GM21526 (cell line): ENCODE measurements at regions not wholly inside any gene's neighbourhood (a gene's known extent, or its start where the extent isn't known, plus 50 kb on each side); places are given as distances from the start of the nearest gene placed in this dataset.

ENCODE experiments used
- ATAC-seq: cut with Tn5 transposase; IDR thresholded peaks from one replicate; pipeline ENCODE4 v1.9.1; 2021; ENCODE audit warnings: moderate library complexity; ENCODE audit not compliant: unreplicated experiment, low FRiP score

DNA sequence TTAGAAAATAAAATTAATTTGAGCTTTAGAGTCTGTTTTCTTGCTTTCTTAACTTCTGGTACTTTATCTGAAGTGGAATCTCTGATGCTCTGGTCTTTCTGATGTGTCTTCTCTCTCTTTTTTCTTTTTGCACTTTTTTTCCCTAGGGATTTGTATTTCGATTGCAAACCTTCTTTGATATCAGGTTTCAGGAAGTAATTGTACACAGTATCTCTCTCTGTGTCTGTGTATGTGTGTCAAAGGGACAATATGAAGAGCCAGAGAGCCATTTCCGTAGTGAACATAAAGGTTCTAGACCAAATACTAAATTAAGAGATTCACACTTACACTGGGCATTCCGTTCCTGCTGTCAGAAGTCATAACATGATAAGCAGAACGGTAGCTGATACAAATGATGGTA lies 325.0 kb downstream of the PCDH7 start:
- ATAC-seq, result no peak

DNA sequence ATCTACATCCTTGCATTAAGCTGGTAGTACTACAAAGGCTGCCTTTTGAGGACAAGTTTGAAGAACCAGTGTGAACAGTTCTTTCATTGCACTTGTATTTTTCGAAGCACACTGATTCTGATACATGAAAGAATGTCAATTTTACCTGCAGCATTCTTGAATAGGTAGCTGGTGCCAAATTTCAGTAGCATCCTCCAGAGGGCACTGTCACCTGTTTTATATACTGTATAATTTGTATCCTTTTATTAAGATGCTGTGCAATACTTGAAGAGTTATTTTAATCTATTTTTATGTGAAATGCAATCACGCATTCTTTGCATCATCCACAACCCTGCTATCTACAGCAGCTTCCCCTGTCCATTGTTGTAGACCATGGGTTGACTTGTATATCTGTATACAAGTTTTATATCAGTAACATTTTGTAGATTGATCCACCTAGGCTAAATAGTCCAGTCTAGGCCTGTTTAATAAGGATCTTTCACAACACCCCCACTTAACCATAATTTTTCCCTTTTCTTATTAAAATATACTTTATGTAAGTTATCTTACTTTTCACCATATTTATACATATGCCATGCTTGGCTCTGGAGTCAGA lies 325.7 kb downstream of the PCDH7 start:
- no peak for ATAC-seq

GRCh38 chr4:31051151-31051550 lies 331.0 kb downstream of the PCDH7 start:
- no peak for ATAC-seq

- no peak for ATAC-seq
These were observed 331.4 kb downstream of the PCDH7 start for GRCh38 chr4:31051565-31051964.

GRCh38 chr4:31052519-31052918 lies 332.4 kb downstream of the PCDH7 start:
- no peak for ATAC-seq

DNA sequence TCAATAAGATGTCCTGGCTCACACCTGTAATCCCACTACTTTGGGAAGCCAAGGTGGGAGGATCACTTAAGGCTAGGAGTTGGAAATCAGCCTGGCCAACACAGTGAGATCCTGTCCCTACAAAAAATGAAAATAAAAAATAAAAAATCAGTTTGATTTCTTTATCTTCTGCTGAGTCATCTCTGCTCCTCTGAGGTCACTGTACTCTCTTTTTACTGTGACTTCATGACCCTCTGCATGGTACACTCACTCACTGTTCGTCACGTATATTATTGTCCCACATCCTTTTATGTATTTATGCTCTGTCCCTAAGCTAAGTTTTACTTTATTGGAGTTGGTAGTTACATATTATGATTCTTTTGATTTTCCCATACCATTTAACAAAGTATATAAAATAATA lies 333.3 kb downstream of the PCDH7 start:
- no peak for ATAC-seq

DNA sequence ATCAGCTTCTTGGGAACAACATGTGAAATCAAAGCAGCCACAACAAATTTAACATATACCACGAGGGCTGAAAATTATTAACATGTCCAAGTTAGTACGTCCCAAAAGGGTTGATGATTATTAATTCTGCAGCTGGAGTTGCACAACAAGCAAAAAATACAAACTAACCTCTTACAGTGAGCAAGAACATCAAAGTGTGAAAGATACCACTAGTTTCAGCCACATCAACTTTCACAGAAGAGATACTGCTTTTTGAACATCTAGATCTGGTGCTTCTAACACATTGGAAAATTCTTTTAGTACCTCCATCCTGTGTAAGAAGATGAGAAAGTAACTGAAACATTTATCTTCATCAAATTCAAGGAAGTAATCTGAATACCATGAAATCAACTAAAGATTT lies 334.1 kb downstream of the PCDH7 start:
- ATAC-seq, result no peak

DNA sequence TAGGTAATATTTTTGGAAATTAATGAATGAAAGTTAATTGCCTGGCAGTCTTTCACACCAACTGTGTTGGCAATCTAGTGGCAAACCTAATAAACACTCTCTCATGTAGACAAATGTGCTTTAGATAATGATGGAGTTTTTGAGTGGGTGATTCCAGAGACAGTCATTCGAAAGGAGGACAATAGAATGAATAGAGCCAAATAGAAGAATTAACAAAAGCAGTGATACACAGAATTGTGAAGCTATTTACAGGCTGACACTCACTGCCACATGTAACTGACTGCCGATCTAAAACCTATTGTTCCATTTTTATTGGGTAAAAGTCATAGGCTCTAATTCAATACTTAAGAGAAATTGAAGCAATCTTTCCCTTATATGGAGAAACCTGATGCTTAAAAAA lies 338.5 kb downstream of the PCDH7 start:
- no peak for ATAC-seq

GRCh38 chr4:31059753-31060522 lies 339.8 kb downstream of the PCDH7 start:
- no peak for ATAC-seq

GRCh38 chr4:31065086-31065485 lies 344.9 kb downstream of the PCDH7 start:
- no peak for ATAC-seq

DNA sequence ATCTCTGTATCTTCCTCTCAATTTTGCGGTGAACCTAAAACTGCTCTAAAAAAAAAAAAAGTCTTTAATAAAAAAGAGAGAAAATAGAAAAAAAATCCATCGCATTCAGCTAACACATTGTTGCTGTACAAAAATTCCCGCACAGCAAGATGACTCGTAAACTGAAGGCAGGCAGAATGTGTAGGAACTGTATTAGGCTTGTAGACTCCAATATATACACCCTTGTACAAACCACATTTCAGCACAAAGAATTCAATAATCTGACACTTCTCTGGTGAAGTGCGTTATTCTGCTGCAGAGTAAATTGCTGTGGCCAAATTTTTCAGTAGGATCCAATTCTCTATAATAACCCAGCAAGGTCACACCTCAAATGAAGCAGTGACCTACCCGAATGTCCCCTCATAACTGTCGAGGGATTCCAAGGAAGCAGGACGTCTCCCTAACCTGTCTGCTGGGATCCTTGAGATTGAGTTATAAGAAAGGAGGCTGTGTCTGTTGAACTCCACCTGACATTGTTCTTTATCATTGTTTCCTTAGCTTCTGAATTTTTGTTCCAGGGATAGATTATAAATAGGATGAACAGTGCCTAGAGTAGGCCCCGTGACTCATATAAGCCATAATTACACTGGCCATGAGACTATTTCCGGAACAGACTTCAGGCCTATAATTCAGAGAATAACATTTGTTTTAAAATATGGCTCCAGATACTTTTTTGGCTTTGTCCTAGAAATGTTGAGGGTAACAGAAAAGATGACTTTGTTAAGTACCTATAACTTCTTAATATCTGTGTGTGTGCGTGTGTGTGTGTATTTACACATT lies 348.3 kb downstream of the PCDH7 start:
- ATAC-seq, result no peak

GRCh38 chr4:31069151-31069550 lies 349.0 kb downstream of the PCDH7 start:
- ATAC-seq, result no peak

GRCh38 chr4:31071508-31072486 lies 351.6 kb downstream of the PCDH7 start:
- ATAC-seq, result no peak

- ATAC-seq, result no peak
These were observed 355.8 kb downstream of the PCDH7 start for GRCh38 chr4:31075969-31076368.

DNA sequence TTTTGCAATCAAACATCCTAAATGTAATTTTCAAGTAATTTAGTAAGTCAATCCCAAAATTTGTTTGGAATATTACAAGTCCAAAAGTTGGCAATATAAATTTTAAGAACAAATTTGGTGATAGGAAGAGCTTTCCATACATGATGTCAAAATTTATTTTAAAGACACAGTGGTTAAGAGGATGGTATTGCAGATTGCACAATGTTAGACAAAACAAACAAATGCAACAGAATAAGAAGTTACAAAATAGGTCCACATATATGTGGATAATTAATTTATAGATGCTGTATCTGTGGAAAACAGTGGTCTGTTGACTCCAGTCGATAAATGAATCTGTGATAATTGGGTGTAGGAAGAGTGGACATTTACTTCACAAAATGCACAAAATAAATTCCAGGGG lies 358.5 kb downstream of the PCDH7 start:
- ATAC-seq, result no peak

DNA sequence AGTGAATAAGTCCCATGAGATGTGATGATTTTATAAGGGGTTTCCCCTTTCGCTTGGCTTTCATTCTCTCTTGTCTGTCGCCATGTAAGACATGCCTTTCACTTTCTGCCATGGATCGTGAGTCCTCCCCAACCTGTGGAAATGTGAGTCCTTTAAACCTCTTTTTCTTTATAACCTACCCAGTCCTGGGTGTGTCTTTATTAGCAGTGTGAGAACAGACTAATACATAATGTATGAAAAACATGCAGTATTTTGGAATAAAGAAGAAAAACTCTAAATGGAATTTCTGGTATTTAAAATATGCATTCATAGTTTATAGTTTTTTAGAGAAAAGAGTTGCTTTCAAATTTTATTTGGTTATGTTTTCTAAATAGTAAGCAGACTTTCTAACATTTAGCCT lies 360.7 kb downstream of the PCDH7 start:
- ATAC-seq, result no peak

DNA sequence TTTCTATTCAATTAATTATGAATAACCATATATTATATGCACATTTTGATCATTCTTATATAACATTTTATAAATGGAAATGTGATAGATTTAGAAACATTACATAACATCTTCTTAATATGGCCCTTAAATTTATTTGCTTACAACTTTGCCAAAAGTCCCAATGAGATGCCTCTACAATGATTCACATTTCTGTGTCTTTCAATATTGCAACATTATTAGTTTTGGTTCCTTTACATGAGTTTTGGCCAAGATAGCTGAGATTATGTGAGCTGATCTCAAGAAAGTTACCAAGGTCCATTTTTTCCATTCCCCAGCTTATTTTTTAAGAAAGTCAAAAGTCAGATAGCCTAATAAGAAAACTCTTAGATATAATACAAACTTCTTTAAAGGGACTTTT lies 361.2 kb downstream of the PCDH7 start:
- no peak for ATAC-seq

- no peak for ATAC-seq
These were observed 363.3 kb downstream of the PCDH7 start for GRCh38 chr4:31083456-31083855.

GRCh38 chr4:31084806-31085416 lies 364.7 kb downstream of the PCDH7 start:
- ATAC-seq, result no peak

GRCh38 chr4:31085689-31086088 lies 365.5 kb downstream of the PCDH7 start:
- ATAC-seq, result no peak
